ENCODE measurements at regions not wholly inside any gene's neighbourhood (a gene's known extent, or its start where the extent isn't known, plus 50 kb on each side); places are given as distances from the start of the nearest gene placed in this dataset.

DNA sequence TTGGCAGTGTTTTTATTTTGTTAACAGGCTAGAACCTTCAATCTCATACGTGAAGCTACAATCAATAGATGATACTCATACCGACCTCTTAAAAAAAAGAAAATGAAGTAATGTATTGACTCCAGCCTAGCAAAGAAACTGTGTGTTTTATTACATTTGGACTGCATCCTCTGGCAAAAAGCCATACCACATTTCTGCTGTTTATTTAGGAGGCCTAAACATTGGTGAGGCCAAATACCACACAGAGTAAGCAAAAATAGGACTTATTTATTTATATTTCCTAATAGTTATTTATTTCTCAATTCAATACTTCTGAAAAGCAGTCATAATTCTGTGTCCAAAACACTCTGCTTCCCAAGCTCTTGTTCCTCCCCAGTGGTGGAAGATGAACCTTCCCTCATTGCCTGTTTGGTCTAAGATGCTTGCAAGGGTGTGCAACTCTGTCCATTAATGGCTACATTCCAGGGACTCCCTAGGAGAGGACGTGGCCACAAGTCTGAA lies 398.8 kb upstream of the KLF6 start:
- no peaks in the 10 kb centered on the region for H3K9me1 ChIP-seq (ENCODE audit: control insufficient read depth, extremely low read depth, insufficient read depth, low read length)
- no peak overlapping the region for H2AFZ ChIP-seq (ENCODE audit: control insufficient read depth, low read length)
- no peaks in the 10 kb centered on the region for H3K79me2 ChIP-seq (ENCODE audit: control insufficient read depth, insufficient read depth, low read length)
- no peaks in the 10 kb centered on the region for H3K36me3 ChIP-seq (ENCODE audit: control insufficient read depth in 2 of 2, extremely low read depth in 1 of 2, insufficient read depth in 2 of 2, low read length in 2 of 2)
- H3K27me3 ChIP-seq (ENCODE audit: control insufficient read depth, extremely low read depth, insufficient read depth, low read length), result no peaks in the 10 kb centered on the region
- no peak overlapping the region for H3K27ac ChIP-seq (ENCODE audit: control insufficient read depth, insufficient read depth, low read length)
- FAIRE-seq, result no peak
- H4K20me1 ChIP-seq (ENCODE audit: control insufficient read depth, extremely low read depth, insufficient read depth, low read length), result no peaks in the 10 kb centered on the region
- no peak overlapping the region for H3K9ac ChIP-seq (ENCODE audit: control insufficient read depth, extremely low read depth, insufficient read depth, low read length)
- H3K9me3 ChIP-seq (ENCODE audit: control insufficient read depth, low read depth, low read length), result no peaks in the 10 kb centered on the region
- H3K4me3 ChIP-seq (ENCODE audit: control insufficient read depth in 2 of 3, extremely low read depth in 1 of 3, insufficient read depth in 2 of 3, low read depth in 1 of 3, low read length in 3 of 3), result no peak overlapping the region
- no peaks in the 10 kb centered on the region for H3K4me1 ChIP-seq (ENCODE audit: control insufficient read depth, extremely low read depth, insufficient read depth, low read length)
- dilution Hi-C loops (cut with MboI; ENCODE audit: extremely low pct_ligation_motif_present, low sequenced_read_pairs), result no loop called here
- H3K4me2 ChIP-seq (ENCODE audit: control insufficient read depth, extremely low read depth, insufficient read depth, low read depth, low read length), result no peak overlapping the region
- TF ChIP-seq EZH2 (IDR thresholded peaks at IDR 0.05; ENCODE audit: low read length), result no peak
- TF ChIP-seq, protein P1, sequence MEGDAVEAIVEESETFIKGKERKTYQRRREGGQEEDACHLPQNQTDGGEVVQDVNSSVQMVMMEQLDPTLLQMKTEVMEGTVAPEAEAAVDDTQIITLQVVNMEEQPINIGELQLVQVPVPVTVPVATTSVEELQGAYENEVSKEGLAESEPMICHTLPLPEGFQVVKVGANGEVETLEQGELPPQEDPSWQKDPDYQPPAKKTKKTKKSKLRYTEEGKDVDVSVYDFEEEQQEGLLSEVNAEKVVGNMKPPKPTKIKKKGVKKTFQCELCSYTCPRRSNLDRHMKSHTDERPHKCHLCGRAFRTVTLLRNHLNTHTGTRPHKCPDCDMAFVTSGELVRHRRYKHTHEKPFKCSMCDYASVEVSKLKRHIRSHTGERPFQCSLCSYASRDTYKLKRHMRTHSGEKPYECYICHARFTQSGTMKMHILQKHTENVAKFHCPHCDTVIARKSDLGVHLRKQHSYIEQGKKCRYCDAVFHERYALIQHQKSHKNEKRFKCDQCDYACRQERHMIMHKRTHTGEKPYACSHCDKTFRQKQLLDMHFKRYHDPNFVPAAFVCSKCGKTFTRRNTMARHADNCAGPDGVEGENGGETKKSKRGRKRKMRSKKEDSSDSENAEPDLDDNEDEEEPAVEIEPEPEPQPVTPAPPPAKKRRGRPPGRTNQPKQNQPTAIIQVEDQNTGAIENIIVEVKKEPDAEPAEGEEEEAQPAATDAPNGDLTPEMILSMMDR (optimal IDR thresholded peaks at IDR 0.05 in 1 of 3, IDR thresholded peaks at IDR 0.05 in 1 of 3, conservative IDR thresholded peaks at IDR 0.05 in 1 of 3; ENCODE audit: extremely low read depth in 1 of 3, insufficient read depth in 2 of 3, low read length in 3 of 3), result no peak
- DNase-seq (ENCODE audit: low read depth, low spot score), result no peak

DNA sequence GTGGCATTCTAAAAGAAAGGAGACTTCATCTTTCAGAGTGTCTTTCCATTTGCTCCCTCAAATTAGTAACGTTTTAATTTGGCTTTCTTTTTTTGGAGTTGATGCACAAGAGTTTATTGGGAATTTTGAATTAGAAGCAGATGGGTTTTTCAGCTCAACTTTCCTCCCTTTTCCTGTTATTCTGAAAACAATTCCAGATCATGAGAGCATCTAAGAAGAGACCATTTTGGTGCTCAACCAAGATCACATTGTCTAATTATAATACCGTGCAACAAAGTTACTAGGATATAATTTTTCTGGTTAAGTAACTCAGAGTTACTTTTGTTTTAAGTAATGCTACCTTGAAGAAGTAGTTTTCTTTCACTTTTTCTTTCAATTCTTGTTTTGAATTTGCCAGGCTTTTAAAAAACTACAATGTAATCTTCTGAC lies 396.6 kb upstream of the KLF6 start:
- FAIRE-seq (no peak), DNase-seq (ENCODE audit: low read depth, low spot score) (no peak)
- H3K79me2 ChIP-seq (ENCODE audit: control insufficient read depth, insufficient read depth, low read length), result no peaks in the 10 kb centered on the region
- H4K20me1 ChIP-seq (ENCODE audit: control insufficient read depth, extremely low read depth, insufficient read depth, low read length), result no peaks in the 10 kb centered on the region
- no peaks in the 10 kb centered on the region for H3K9me3 ChIP-seq (ENCODE audit: control insufficient read depth, low read depth, low read length)
- no peak overlapping the region for H3K4me3 ChIP-seq (ENCODE audit: control insufficient read depth in 2 of 3, extremely low read depth in 1 of 3, insufficient read depth in 2 of 3, low read depth in 1 of 3, low read length in 3 of 3)
- TF ChIP-seq, protein P1 (optimal IDR thresholded peaks at IDR 0.05 in 1 of 3, IDR thresholded peaks at IDR 0.05 in 1 of 3, conservative IDR thresholded peaks at IDR 0.05 in 1 of 3; ENCODE audit: extremely low read depth in 1 of 3, insufficient read depth in 2 of 3, low read length in 3 of 3), result no peak
- no peak for TF ChIP-seq EZH2 (IDR thresholded peaks at IDR 0.05; ENCODE audit: low read length)
- H3K4me1 ChIP-seq (ENCODE audit: control insufficient read depth, extremely low read depth, insufficient read depth, low read length), result no peaks in the 10 kb centered on the region
- H3K9me1 ChIP-seq (ENCODE audit: control insufficient read depth, extremely low read depth, insufficient read depth, low read length), result no peaks in the 10 kb centered on the region
- H3K9ac ChIP-seq (ENCODE audit: control insufficient read depth, extremely low read depth, insufficient read depth, low read length), result no peak overlapping the region
- no peak overlapping the region for H2AFZ ChIP-seq (ENCODE audit: control insufficient read depth, low read length)
- no peak overlapping the region for H3K4me2 ChIP-seq (ENCODE audit: control insufficient read depth, extremely low read depth, insufficient read depth, low read depth, low read length)
- H3K27ac ChIP-seq (ENCODE audit: control insufficient read depth, insufficient read depth, low read length), result no peak overlapping the region
- H3K36me3 ChIP-seq (ENCODE audit: control insufficient read depth in 2 of 2, extremely low read depth in 1 of 2, insufficient read depth in 2 of 2, low read length in 2 of 2), result no peaks in the 10 kb centered on the region
- dilution Hi-C loops (cut with MboI; ENCODE audit: extremely low pct_ligation_motif_present, low sequenced_read_pairs), result no loop called here
- no peaks in the 10 kb centered on the region for H3K27me3 ChIP-seq (ENCODE audit: control insufficient read depth, extremely low read depth, insufficient read depth, low read length)

All from keratinocyte (primary cell).